ENCODE measurements at regions not wholly inside any gene's neighbourhood (a gene's known extent, or its start where the extent isn't known, plus 50 kb on each side); places are given as distances from the start of the nearest gene placed in this dataset.

- TF ChIP-seq CTCF (IDR thresholded peaks at IDR 0.05), result no peak
- TF ChIP-seq POLR2A (IDR thresholded peaks at IDR 0.05), result no peak
- TF ChIP-seq EP300 (IDR thresholded peaks at IDR 0.05), result no peak
These were observed 167.8 kb upstream of the EDNRA start for GRCh38 chr4:147313108-147313507.

Measured in tibial nerve (tissue), 4 donors.